Brain microvascular endothelial cell (primary cell): ENCODE measurements at regions not wholly inside any gene's neighbourhood (a gene's known extent, or its start where the extent isn't known, plus 50 kb on each side); places are given as distances from the start of the nearest gene placed in this dataset.
A peak's percentile ranks its signal among the peaks of the same experiment; 100 is the strongest.

Experiments used
- DNase-seq: peaks from one replicate; pipeline ENCODE4 v3.0.0-alpha.2; 2020
- H3K27ac ChIP-seq: fragments of 250-450 bp; sonication (Bioruptor Pico); 2 replicates; pipeline ENCODE4 v1.5.1; 2020; ENCODE audit warnings: mild to moderate bottlenecking, moderate library complexity
- H3K27me3 ChIP-seq: fragments of 250-450 bp; sonication (Bioruptor Pico); replicated peaks from 2 replicates; pipeline ENCODE4 v1.5.1; 2020; ENCODE audit warnings: mild to moderate bottlenecking
- H3K36me3 ChIP-seq: fragments of 250-450 bp; sonication (Bioruptor Pico); replicated peaks from 2 replicates; pipeline ENCODE4 v1.5.1; 2020; ENCODE audit warnings: mild to moderate bottlenecking
- H3K4me3 ChIP-seq: 2 replicates; pipeline ENCODE4 v1.5.1; 2011; ENCODE audit warnings: low read depth, mild to moderate bottlenecking, control low read depth, low read length, moderate library complexity
- CTCF ChIP-seq: IDR thresholded peaks from 2 replicates; pipeline ENCODE4 v1.5.1; 2011; ENCODE audit warnings: low read depth, mild to moderate bottlenecking, moderate library complexity, low read length, control low read depth, inconsistent platforms; ENCODE audit errors: missing control alignments
- in situ Hi-C: cut with HindIII; loops from 2 replicates; pipeline ENCODE4 v1.10.0; 2017; ENCODE audit warnings: low sequenced_read_pairs, low pct_ligation_motif_present

GRCh38 chr2:121881950-121882349, 126.5 kb downstream of the TSN start:
- no peak for DNase-seq
- Histone ChIP-seq H3K36me3 (no peaks in the 10 kb centered on the region), H3K27ac (no peak overlapping the region), H3K4me3 (no peak overlapping the region), H3K27me3 (no peaks in the 10 kb centered on the region)
- in situ Hi-C loops = no loop called here
- TF ChIP-seq CTCF = no peak

- in situ Hi-C loops = no loop called here
- no peaks in the 10 kb centered on the region for H3K27me3 ChIP-seq
- H3K27ac ChIP-seq = no peak overlapping the region
- no peak for TF ChIP-seq CTCF
- no peak for DNase-seq
- H3K4me3 ChIP-seq = no peak overlapping the region
- H3K36me3 ChIP-seq = no peaks in the 10 kb centered on the region
These were observed 128.6 kb downstream of the TSN start for GRCh38 chr2:121884078-121884477.

DNA sequence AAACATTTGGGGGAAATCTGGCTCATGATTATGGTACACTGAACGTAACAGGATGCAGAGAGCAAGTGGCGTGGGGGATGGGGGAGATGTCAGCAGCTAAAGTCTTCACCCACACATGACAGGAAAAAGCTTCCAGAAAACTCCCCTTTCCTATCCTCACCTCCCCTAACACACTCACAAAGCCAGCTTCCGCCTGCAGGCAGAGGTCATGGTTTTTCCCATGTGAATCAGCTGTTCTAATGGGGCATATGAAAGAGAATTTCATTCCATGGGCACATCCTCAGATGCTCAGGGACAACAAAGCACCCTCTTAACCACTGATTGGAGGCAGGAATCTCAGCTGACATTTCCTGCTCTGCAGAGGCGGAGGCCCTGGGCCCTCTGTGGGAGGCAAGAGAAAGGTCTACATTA, 129.1 kb downstream of the TSN start:
- no peak for TF ChIP-seq CTCF
- Histone ChIP-seq H3K27me3 (no peaks in the 10 kb centered on the region), H3K36me3 (no peaks in the 10 kb centered on the region), H3K27ac (no peak overlapping the region), H3K4me3 (no peak overlapping the region)
- in situ Hi-C loops = no loop called here
- DNase-seq = no peak

GRCh38 chr2:121886059-121886458, 130.6 kb downstream of the TSN start:
- Histone ChIP-seq H3K4me3 (no peak overlapping the region), H3K36me3 (no peaks in the 10 kb centered on the region), H3K27ac (no peak overlapping the region), H3K27me3 (no peaks in the 10 kb centered on the region)
- no peak for TF ChIP-seq CTCF
- no peak for DNase-seq
- in situ Hi-C loops = no loop called here

DNA sequence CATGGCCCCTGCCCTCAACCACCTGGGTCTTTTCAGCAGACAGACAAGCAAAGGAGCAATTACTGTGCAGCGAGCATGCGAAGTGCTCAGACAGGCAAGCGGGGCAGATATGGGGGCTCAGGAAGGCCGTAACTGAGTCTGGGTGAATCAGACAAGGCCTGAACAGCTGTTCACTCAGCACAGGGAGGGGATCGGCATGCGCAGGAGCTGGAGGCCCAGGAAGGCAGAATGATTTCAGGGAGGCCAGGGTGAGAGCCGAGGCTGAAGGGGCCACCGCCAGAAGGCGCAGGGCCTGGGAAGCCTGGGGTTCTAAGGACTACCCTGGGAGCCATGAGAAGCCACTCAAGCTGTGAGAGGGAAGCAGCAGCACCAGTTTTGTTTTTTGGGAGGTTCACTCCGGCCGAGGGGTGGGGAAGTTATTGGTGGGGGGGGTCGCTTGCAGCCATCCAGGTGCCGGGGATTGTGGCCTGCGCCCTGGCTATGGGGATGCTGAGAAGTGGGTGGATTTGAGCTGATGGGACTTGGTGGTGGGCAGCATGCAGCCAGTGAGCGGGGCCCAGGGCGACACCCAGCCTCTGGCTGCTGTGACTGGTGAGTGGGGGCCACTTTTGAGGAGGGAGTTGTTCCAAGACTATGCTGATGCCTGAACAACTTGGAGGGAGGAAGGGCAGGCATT, 132.2 kb downstream of the TSN start:
- H3K27ac ChIP-seq = no peak overlapping the region
- in situ Hi-C loops = no loop called here
- TF ChIP-seq CTCF = no peak

GRCh38 chr2:121888189-121888557, 132.7 kb downstream of the TSN start:
- TF ChIP-seq CTCF = peak; percentile 54

More for the DNA sequence above, 132.2 kb downstream of the TSN start:
- Histone ChIP-seq H3K27me3 (no peaks in the 10 kb centered on the region), H3K4me3 (no peak overlapping the region), H3K36me3 (no peaks in the 10 kb centered on the region)
- DNase-seq = no peak

More at GRCh38 chr2:121888189-121888557, 132.7 kb downstream of the TSN start:
- Histone ChIP-seq H3K27ac (no peak overlapping the region), H3K27me3 (no peaks in the 10 kb centered on the region), H3K4me3 (no peak overlapping the region), H3K36me3 (no peaks in the 10 kb centered on the region)
- DNase-seq = no peak
- in situ Hi-C loops = no loop called here
